GM18873 (cell line): ENCODE measurements at regions not wholly inside any gene's neighbourhood (a gene's known extent, or its start where the extent isn't known, plus 50 kb on each side); places are given as distances from the start of the nearest gene placed in this dataset.
"Not testable (repeated sequence)": the region's sequence is repeated elsewhere in the genome, so short reads cannot be mapped to it uniquely, and the experiment has no call there.

ENCODE experiments used
- ATAC-seq: cut with Tn5 transposase; IDR thresholded peaks from one replicate; pipeline ENCODE4 v1.9.1; 2021; ENCODE audit warnings: mild to moderate bottlenecking, moderate library complexity, moderate number of reproducible peaks; ENCODE audit not compliant: unreplicated experiment, low FRiP score

DNA sequence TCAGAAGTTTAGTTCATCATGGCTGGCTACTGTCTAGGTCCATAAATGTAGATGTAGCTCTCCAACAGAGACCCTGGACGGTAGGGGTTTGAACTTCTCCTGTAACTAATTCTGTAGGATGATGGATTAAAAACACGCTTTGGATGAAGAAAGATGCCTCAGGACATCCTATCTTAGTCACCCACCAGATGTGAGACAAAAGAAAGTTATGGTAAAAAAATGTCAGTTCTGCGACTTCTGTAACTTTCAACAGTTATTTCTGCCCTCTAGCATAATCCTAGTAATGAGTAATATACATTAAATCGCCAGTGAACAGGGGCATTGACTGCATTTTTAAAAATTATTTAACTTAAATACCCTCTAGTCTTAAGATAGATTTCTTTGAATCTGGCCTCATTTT, 210.1 kb upstream of the LRATD1 start:
- no peak for ATAC-seq

GRCh38 chr2:14423145-14423906, 209.2 kb upstream of the LRATD1 start:
- no peak for ATAC-seq

DNA sequence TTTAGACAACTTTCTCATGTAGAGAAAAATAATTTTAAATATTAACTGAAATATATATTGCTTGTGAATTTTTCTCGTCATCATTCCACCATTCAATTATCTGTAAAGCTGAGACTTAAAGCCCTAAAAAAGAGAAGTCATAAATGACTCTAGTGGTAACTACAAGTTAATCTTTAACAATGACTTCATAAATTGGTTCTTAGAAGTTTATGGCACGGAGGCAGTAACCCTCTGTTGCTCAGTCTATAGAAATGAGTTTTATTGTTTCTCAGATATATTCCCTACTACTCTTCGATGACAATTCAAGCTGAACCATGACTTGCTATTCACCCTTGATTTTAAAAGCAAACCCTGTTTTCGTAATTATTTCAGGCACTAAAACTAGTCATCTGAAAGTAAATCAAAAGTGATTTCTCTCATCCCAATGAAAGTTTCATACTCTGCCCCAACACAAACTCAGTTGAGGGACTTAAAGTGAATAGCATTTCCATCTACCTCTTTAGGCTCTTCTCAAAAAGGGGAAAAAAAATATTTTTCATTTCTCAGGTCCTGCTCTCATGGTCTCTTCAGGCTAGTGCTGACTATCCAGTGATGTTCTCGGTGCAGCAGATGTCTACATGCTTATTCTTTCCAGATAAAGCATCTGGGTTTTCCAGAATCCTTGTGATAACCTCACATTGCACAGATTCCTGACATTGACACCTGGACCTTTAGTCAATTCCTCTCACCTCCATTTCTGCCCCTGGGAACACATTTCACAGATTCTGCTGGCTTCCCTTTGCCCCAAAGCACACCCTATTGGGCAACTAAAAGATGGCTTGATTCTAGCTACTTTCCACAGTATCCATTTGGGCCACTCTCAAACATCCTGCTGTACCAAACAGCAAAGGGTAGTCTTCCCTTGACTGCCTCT, 207.8 kb upstream of the LRATD1 start:
- peak; percentile 85 for ATAC-seq

DNA sequence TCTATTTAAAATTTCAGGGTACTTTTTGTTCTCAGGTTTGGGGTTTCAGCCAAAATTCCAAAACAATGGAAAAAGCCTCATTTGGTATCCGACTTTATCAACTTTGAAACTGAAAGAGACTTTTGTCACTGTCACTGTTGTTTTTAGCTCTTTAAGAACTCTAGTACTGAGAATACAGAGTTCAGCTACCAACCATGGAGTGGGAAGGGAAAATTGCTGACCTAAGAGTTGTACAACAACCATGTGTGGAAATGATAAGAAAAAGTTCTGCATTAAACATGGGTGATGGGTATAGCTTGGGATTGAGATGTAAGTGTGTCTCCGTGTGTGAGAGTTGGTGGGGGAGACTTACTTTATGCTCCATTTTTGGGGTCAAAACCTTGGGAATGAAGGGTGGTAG, 206.6 kb upstream of the LRATD1 start:
- no peak for ATAC-seq

DNA sequence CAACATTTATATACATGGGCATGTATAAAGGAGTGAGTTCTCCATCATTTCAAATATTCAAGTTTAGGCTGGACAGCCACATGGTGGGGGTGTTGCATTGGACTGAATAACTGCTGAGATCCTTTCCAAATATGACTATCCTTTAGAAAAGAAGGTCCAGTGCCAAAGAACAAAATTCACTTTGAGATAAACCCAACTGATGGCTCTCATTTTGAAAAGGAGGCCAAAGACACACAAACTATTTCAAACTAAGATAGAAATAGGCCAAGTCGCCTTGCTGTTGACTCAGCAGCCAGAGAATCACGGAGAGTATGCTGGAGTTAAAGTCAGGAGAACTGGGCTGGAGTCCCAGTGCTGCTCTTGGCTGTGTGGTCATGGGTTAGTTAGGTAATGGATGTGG, 204.5 kb upstream of the LRATD1 start:
- ATAC-seq: no peak

- no peak for ATAC-seq
Measured at GRCh38 chr2:14433946-14434495, 198.5 kb upstream of the LRATD1 start.

- no peak for ATAC-seq
Measured at GRCh38 chr2:14445670-14446069, 186.8 kb upstream of the LRATD1 start.

DNA sequence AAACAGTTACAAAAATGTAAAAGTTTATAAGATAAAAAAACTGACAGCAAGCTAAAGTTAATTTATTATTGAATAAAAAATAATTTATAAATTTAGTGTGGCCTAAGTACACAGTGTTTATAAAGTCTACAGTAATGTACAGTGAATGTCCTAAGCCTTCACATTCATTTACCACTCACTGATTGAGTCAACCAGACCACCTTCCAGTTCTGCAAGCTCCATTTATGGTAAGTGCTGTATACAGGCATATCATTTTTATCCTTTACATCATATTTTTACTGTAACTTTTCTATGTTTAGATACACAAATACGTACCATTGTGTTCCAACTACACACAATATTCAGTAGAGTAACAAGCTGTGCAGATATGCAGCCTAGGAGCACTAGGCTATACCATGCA, 184.2 kb upstream of the LRATD1 start:
- no peak for ATAC-seq

GRCh38 chr2:14451312-14451711, 181.2 kb upstream of the LRATD1 start:
- no peak for ATAC-seq

GRCh38 chr2:14454202-14454601, 178.3 kb upstream of the LRATD1 start:
- no peak for ATAC-seq

DNA sequence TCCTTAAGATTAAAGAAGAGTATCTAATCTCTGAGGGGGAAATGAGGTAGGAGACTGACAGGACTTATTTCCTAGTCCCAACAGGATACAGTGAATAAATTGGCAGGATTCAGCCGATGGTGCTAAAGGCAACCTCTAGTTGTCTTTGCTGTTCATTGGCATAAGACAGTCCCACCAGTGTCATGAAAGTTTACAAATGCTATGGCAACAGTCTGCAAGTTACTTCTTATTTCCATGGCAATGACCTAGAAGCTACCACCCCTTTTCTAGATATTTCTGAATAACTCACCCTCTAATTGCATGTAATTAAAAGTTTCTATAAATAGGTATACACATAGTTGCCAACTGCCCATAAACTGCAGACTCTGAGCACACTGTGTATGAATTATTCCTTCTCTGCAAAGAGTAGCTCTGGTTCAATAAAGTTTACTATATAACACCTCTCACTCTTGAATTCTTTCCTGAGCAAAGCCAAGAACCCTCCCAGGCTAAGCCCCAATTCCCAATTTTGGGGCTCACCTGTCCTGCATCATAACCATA, 172.7 kb upstream of the LRATD1 start:
- ATAC-seq: no peak

DNA sequence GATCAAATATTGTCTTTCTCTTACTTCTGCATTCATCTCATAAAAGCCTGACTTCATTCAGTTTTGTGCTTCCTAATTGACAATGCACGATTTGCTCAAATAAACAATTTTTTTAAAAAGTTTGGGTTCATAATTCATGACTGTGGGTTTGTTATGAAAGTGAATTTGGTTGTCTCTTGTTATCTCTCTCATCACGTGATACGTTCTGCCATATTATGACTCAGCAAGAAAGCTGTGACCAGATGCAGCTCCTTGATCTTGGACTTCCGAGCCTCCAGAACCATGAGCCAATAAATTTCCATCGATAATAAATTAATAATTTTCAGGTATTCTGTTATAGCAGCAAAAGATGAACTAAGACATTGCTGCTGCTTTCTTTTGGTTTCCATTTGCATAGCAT, 156.5 kb upstream of the LRATD1 start:
- ATAC-seq: no peak

- no peak for ATAC-seq
Measured at GRCh38 chr2:14479486-14479885, 153.0 kb upstream of the LRATD1 start.

- ATAC-seq: no peak
Measured at GRCh38 chr2:14480120-14480519, 152.4 kb upstream of the LRATD1 start.

DNA sequence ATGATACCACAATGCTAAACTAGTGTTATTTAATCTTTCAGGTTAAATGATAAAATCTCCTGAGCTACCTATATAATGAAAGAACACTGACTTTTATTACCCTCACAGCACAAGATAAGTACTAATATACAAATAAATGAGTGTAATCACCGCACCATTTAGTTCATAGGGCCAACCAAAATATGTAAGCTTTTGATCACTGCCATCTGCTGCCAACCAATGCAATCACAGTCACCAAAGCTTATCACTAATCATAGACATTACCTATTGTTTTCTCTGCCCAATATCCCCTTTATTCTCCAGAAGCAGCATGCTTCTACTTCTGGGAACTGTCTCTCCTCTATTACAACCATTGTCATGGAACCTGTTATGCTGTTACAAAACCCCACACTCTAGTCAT, 151.6 kb upstream of the LRATD1 start:
- ATAC-seq: no peak

- no peak for ATAC-seq
Measured at GRCh38 chr2:14492920-14493503, 139.5 kb upstream of the LRATD1 start.

- no peak for ATAC-seq
Measured at GRCh38 chr2:14494759-14495158, 137.8 kb upstream of the LRATD1 start.

DNA sequence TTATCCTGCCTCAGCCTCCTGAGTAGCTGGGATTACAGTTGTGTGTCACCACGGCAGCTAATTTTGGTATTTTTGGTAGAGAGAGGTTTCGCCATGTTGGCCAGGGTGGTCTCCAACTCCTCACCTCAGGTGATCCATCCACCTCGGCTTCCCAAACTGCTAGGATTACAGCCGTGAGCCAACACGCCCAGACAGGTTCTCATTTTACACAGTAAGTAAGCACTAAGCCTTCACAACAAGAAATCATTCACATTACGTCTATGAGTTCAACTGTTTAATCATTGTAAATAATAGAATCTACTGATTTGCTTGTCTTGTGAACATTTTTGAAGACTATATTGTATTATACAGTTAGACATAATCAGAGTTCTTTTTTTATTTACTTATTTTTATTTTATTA, 131.5 kb upstream of the LRATD1 start:
- no peak for ATAC-seq

- ATAC-seq: not testable (repeated sequence)
Measured at GRCh38 chr2:14506955-14507354, 125.6 kb upstream of the LRATD1 start.

GRCh38 chr2:14511541-14511940, 121.0 kb upstream of the LRATD1 start:
- ATAC-seq: no peak

DNA sequence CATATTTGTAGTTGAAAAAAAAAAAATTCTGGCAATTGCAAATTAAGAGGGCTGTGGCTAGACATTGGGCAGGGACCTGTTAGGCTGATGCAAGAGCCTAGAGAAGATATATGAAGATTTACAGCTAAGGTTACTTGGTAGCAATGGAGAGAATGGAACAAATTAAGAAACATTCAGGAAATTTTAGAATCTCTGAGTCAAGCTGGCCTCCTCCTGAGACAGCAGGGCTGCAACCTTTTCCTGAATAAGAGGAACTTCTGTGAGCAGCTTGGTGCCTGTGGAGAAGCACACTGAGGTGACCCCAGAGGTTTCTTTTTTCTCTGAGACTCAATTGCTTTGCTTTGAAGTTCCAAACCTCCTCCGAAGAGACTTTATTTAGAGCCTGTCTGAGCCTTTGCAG, 118.6 kb upstream of the LRATD1 start:
- ATAC-seq: no peak
